ENCODE measurements at regions not wholly inside any gene's neighbourhood (a gene's known extent, or its start where the extent isn't known, plus 50 kb on each side); places are given as distances from the start of the nearest gene placed in this dataset.
"Not testable (repeated sequence)": the region's sequence is repeated elsewhere in the genome, so short reads cannot be mapped to it uniquely, and the experiment has no call there.

DNA sequence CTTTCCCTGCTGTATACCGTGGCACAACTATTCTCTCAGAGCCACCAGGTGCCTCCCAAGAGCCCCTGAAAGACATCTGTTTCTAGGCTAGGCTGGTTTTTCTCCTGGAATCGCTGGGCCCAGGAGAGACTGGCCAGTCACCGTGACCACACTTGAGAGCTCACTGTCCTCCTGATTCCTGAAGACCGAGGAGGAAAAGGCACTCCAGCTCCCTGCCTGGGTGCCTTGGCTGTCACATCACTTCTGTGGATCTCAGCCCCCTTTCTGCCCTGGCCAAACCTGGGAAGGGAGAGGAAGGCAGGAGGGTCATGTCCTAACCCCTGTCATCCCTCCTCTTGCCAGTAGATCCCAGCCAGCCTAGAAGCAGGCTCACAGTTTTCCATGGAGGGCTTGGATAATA, 54.7 kb upstream of the LAS1L start:
- Mint-ChIP-seq H3K27ac (no peak overlapping the region), H3K4me3 (no peak overlapping the region), H3K9me3 (no peaks in the 10 kb centered on the region), H3K4me1 (ENCODE audit: low read depth in 2 of 2) (no peaks in the 10 kb centered on the region), H3K27me3 (no peaks in the 10 kb centered on the region), H3K36me3 (ENCODE audit: insufficient read depth) (no peaks in the 10 kb centered on the region)
- ATAC-seq (replicated peaks): no peak
- DNase-seq: no peak

DNA sequence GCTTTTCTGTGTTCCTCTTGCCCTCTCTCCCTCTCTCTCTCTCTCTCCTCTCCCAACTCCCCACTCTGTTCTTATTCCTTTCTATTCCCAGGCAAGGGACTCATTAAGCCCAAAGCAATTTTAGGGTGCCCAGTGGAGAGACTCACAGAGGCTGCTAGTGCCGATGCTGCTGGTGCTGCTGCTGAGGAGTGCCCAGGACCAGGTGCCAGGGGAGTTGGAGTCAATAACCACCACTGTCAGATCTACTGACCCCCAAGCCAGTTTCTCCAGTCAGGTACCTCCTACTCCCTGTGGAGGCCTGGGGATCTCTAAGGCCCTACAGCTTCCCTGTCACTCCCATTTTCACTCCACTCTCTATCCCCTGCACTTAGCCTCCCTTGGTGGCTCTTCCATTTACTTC, 54.2 kb upstream of the LAS1L start:
- Mint-ChIP-seq H3K9me3 (no peaks in the 10 kb centered on the region), H3K27me3 (no peaks in the 10 kb centered on the region), H3K27ac (no peak overlapping the region), H3K36me3 (ENCODE audit: insufficient read depth) (no peaks in the 10 kb centered on the region), H3K4me3 (no peak overlapping the region), H3K4me1 (ENCODE audit: low read depth in 2 of 2) (no peaks in the 10 kb centered on the region)
- ATAC-seq (replicated peaks) (no peak), DNase-seq (no peak)

DNA sequence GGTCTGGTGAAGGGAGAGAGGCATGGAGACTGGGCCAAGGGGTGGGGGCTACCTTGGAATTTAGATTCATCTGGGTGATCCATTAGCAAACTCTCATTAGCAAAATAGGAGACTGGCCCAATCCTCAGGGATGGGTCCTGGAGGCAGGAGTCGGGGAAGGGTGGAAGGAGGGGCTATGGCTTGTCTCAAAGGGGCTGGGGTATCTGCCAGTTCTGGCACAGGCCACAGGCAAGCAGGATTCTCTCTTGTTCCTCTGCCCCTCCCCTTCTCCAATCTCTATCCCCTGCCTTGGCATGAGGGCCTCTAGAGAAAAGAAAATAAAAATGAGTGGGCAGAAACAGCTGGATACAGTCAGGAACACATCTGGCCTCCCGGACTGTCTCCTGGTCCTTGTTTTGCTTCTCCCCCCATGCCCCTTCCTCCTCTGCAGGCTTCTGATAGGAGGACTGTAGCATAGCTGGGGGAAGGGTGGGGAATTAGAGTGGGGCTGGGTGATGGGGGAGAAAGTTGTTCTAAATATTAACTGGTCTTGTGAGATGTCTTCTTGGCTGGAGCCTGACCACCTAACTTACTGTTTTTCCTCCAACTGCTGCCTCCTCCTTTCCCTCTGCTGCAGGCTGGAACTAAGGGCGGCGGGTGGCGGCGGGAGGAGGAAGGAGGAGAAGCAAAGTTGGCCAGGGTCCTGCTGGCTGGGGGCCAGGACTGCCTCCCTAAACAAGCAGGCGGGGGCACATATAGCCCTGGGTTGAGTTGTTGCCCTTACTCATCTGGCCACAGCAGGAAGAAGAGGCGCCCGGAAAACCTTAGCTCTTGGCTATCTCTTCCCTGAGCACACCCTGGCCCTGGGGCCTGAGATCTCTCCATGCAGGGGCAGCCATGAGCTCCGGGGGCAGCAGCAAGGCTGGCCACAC, 53.3 kb upstream of the LAS1L start:
- ATAC-seq (replicated peaks): no peak
- no peaks in the 10 kb centered on the region for H3K27me3 Mint-ChIP-seq
- DNase-seq: no peak
- H3K4me3 Mint-ChIP-seq: no peak overlapping the region
- no peaks in the 10 kb centered on the region for H3K4me1 Mint-ChIP-seq (ENCODE audit: low read depth in 2 of 2)
- H3K36me3 Mint-ChIP-seq (ENCODE audit: insufficient read depth): no peaks in the 10 kb centered on the region
- no peaks in the 10 kb centered on the region for H3K9me3 Mint-ChIP-seq
- no peak overlapping the region for H3K27ac Mint-ChIP-seq

DNA sequence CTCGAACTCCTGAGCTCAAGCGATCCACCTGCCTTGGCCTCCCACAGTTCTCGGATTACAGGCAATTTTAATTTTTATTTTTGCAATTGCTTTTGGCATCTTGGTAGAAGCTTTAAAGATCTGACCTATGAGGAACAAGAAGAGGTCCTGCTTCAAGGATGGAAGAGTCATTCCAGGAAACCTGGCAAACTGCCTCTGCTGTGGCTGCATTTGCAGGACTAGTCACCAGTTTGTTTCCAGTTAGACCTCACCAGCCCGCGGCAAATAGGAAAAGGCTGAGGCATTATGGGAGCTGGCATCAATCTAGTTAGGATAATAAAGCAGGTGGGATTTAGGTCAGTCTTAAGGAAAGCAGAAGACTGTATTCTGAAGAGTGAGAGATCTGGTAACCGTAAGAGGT, 51.9 kb upstream of the LAS1L start:
- no peaks in the 10 kb centered on the region for H3K36me3 Mint-ChIP-seq (ENCODE audit: insufficient read depth)
- no peak overlapping the region for H3K4me3 Mint-ChIP-seq
- DNase-seq (no peak), ATAC-seq (replicated peaks) (no peak)
- no peaks in the 10 kb centered on the region for H3K9me3 Mint-ChIP-seq
- peaks cover 0 to 1% of the 10 kb centered on the region in 2 donors for H3K4me1 Mint-ChIP-seq (ENCODE audit: low read depth in 2 of 2)
- no peak overlapping the region for H3K27ac Mint-ChIP-seq
- H3K27me3 Mint-ChIP-seq: no peaks in the 10 kb centered on the region

DNA sequence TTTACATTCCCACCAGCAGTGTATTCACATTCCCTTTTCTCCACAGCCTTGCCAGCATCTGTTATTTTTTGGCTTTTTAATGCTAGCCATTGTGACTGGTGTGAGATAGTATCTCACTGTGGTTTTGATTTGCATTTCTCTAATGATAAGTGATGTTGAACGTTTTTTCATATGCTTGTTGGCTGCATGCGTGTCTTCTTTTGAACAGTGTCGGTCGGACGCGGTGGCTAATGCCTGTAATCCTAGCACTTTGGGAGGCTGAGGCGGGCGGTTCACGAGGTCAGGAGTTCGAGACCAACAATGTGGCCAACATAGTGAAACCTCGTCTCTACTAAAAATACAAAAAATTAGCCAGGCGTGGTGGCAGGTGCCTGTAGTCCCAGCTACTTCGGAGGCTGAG, 50.6 kb upstream of the LAS1L start:
- not testable (repeated sequence) for H3K36me3 Mint-ChIP-seq (ENCODE audit: insufficient read depth); H3K27me3 Mint-ChIP-seq; ATAC-seq (replicated peaks); DNase-seq; H3K4me1 Mint-ChIP-seq (ENCODE audit: low read depth in 2 of 2); H3K27ac Mint-ChIP-seq; H3K4me3 Mint-ChIP-seq; H3K9me3 Mint-ChIP-seq
